Brain microvascular endothelial cell (primary cell): ENCODE measurements at regions not wholly inside any gene's neighbourhood (a gene's known extent, or its start where the extent isn't known, plus 50 kb on each side); places are given as distances from the start of the nearest gene placed in this dataset.
A peak's percentile ranks its signal among the peaks of the same experiment; 100 is the strongest.

Experiments used
- DNase-seq: peaks from one replicate; pipeline ENCODE4 v3.0.0-alpha.2; 2020
- H3K27ac ChIP-seq: fragments of 250-450 bp; sonication (Bioruptor Pico); 2 replicates; pipeline ENCODE4 v1.5.1; 2020; ENCODE audit warnings: mild to moderate bottlenecking, moderate library complexity
- H3K27me3 ChIP-seq: fragments of 250-450 bp; sonication (Bioruptor Pico); replicated peaks from 2 replicates; pipeline ENCODE4 v1.5.1; 2020; ENCODE audit warnings: mild to moderate bottlenecking
- H3K36me3 ChIP-seq: fragments of 250-450 bp; sonication (Bioruptor Pico); replicated peaks from 2 replicates; pipeline ENCODE4 v1.5.1; 2020; ENCODE audit warnings: mild to moderate bottlenecking
- H3K4me3 ChIP-seq: 2 replicates; pipeline ENCODE4 v1.5.1; 2011; ENCODE audit warnings: low read depth, mild to moderate bottlenecking, control low read depth, low read length, moderate library complexity
- CTCF ChIP-seq: IDR thresholded peaks from 2 replicates; pipeline ENCODE4 v1.5.1; 2011; ENCODE audit warnings: low read depth, mild to moderate bottlenecking, moderate library complexity, low read length, control low read depth, inconsistent platforms; ENCODE audit errors: missing control alignments
- in situ Hi-C: cut with HindIII; loops from 2 replicates; pipeline ENCODE4 v1.10.0; 2017; ENCODE audit warnings: low sequenced_read_pairs, low pct_ligation_motif_present

GRCh38 chr5:136810261-136810801 lies 445.0 kb upstream of the TRPC7 start:
- no peak for TF ChIP-seq CTCF
- H3K27ac ChIP-seq = no peak overlapping the region

GRCh38 chr5:136809382-136809781 lies 444.0 kb upstream of the TRPC7 start:
- H3K27ac ChIP-seq = no peak overlapping the region
- H3K27me3 ChIP-seq = no peaks in the 10 kb centered on the region
- DNase-seq = no peak
- no peak for TF ChIP-seq CTCF
- H3K4me3 ChIP-seq = no peak overlapping the region
- H3K36me3 ChIP-seq = no peaks in the 10 kb centered on the region
- in situ Hi-C loops = no loop called here

More at GRCh38 chr5:136810261-136810801, 445.0 kb upstream of the TRPC7 start:
- no peaks in the 10 kb centered on the region for H3K27me3 ChIP-seq
- no peak for DNase-seq
- in situ Hi-C loops = no loop called here
- H3K4me3 ChIP-seq = no peak overlapping the region
- no peaks in the 10 kb centered on the region for H3K36me3 ChIP-seq

GRCh38 chr5:136808756-136809155 lies 443.4 kb upstream of the TRPC7 start:
- Histone ChIP-seq H3K27me3 (no peaks in the 10 kb centered on the region), H3K27ac (no peak overlapping the region), H3K4me3 (no peak overlapping the region), H3K36me3 (no peaks in the 10 kb centered on the region)
- in situ Hi-C loops = no loop called here
- TF ChIP-seq CTCF = no peak
- DNase-seq = no peak

- no peak overlapping the region for H3K4me3 ChIP-seq
- peak; percentile 38 for TF ChIP-seq CTCF
- no peak overlapping the region for H3K27ac ChIP-seq
- no peaks in the 10 kb centered on the region for H3K27me3 ChIP-seq
- in situ Hi-C loops = no loop called here
- DNase-seq = no peak
- H3K36me3 ChIP-seq = no peaks in the 10 kb centered on the region
Observed at GRCh38 chr5:136805466-136805865, 440.1 kb upstream of the TRPC7 start.

- no peak for DNase-seq
- H3K36me3 ChIP-seq = no peaks in the 10 kb centered on the region
- in situ Hi-C loops = no loop called here
- no peaks in the 10 kb centered on the region for H3K27me3 ChIP-seq
- peak; percentile 37 for TF ChIP-seq CTCF
- no peak overlapping the region for H3K27ac ChIP-seq
- H3K4me3 ChIP-seq = no peak overlapping the region
Observed at GRCh38 chr5:136802383-136802782, 437.0 kb upstream of the TRPC7 start.

GRCh38 chr5:136799806-136800372 lies 434.5 kb upstream of the TRPC7 start:
- Histone ChIP-seq H3K27ac (no peak overlapping the region), H3K27me3 (no peaks in the 10 kb centered on the region), H3K36me3 (no peaks in the 10 kb centered on the region), H3K4me3 (no peak overlapping the region)
- no peak for DNase-seq
- no peak for TF ChIP-seq CTCF
- in situ Hi-C loops = no loop called here
